ENCODE measurements at regions not wholly inside any gene's neighbourhood (a gene's known extent, or its start where the extent isn't known, plus 50 kb on each side); places are given as distances from the start of the nearest gene placed in this dataset.

DNA sequence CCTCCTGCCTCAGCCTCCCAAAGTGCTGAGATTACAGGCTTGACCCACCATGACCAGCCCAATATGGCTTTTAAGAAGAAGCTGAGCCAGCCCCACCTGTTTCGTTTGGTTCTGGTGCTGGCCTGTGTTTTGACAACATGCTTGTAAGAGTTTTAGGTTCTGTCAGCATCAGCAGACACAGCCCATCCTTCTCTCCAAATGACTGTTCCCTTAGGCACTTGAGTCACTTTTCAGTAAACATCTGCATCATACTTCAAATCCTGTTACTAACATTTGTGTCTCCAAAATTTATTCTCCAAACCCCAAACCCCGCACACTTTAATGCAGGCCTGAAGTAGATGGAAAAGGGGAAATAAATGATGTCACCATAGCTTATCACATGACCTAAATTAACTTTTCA is 1118.5 kb downstream of the TSN start:
- no peak for TF ChIP-seq CTCF (IDR thresholded peaks at IDR 0.05)
- TF ChIP-seq EZH2 (IDR thresholded peaks at IDR 0.05; ENCODE audit: borderline replicate concordance, insufficient read depth, low read depth, low read length, poor library complexity, severe bottlenecking) = no peak
